GM23338 (cell line): ENCODE measurements at regions not wholly inside any gene's neighbourhood (a gene's known extent, or its start where the extent isn't known, plus 50 kb on each side); places are given as distances from the start of the nearest gene placed in this dataset.

Experiments
- ATAC-seq: fragments of 200-7000 bp; cut with Tn5 transposase; 3 replicates; pipeline ENCODE4 v1.9.1; 2020
- DNase-seq: peaks from one replicate; pipeline ENCODE4 v3.0.0-alpha.2; 2015; ENCODE audit warnings: low spot score
- H2AFZ ChIP-seq: fragments of 200-600 bp; sonication (generic); 2 replicates; pipeline ENCODE4 v1.8.0; 2016; ENCODE audit warnings: antibody characterized with exemption, mild to moderate bottlenecking, moderate library complexity
- H3F3A ChIP-seq: fragments of 200-600 bp; sonication (generic); replicated peaks from 2 replicates; pipeline ENCODE4 v1.8.0; 2017; ENCODE audit warnings: antibody characterized with exemption, mixed run types, low read depth
- H3K27ac ChIP-seq: fragments of 200-600 bp; sonication (generic); 2 replicates; pipeline ENCODE4 v1.6.1; 2016; ENCODE audit warnings: low read depth
- H3K27me3 ChIP-seq: fragments of 200-600 bp; sonication (generic); 2 replicates; pipeline ENCODE4 v1.8.0; 2016; ENCODE audit warnings: mild to moderate bottlenecking, mixed run types, moderate library complexity; ENCODE audit not compliant: insufficient read depth
- H3K36me3 ChIP-seq: fragments of 200-600 bp; sonication (generic); 2 replicates; pipeline ENCODE4 v1.8.0; 2016; ENCODE audit warnings: mild to moderate bottlenecking; ENCODE audit not compliant: insufficient read depth
- H3K4me1 ChIP-seq: fragments of 200-600 bp; sonication (generic); 2 replicates; pipeline ENCODE4 v1.8.0; 2016; ENCODE audit warnings: mild to moderate bottlenecking, moderate library complexity; ENCODE audit not compliant: insufficient read depth
- H3K4me2 ChIP-seq: fragments of 200-600 bp; sonication (generic); 2 replicates; pipeline ENCODE4 v1.7.1; 2017; ENCODE audit warnings: mixed run types
- H3K4me3 ChIP-seq: fragments of 200-600 bp; sonication (generic); 2 replicates; pipeline ENCODE4 v1.6.1; 2016; ENCODE audit warnings: mixed run types
- H3K79me2 ChIP-seq: fragments of 200-600 bp; sonication (generic); replicated peaks from 2 replicates; pipeline ENCODE4 v1.8.0; 2017; ENCODE audit warnings: mild to moderate bottlenecking; ENCODE audit not compliant: insufficient read depth
- H3K9me2 ChIP-seq: fragments of 200-600 bp; sonication (generic); 2 replicates; pipeline ENCODE4 v1.8.0; 2017; ENCODE audit not compliant: insufficient read depth
- H4K20me1 ChIP-seq: fragments of 200-600 bp; sonication (generic); replicated peaks from 2 replicates; pipeline ENCODE4 v1.8.0; 2017; ENCODE audit warnings: mild to moderate bottlenecking; ENCODE audit not compliant: insufficient read depth
- H3K27ac Mint-ChIP-seq: 2 replicates; pipeline ENCODE4 v1.8.0; 2020; ENCODE audit warnings: inconsistent platforms, mild to moderate bottlenecking, moderate library complexity, mixed read lengths
- H3K27me3 Mint-ChIP-seq: 3 replicates; pipeline ENCODE4 v1.8.0; 2022; ENCODE audit warnings: low read depth, mild to moderate bottlenecking, moderate library complexity, mixed read lengths, inconsistent platforms; ENCODE audit not compliant: insufficient read depth, poor library complexity
- H3K36me3 Mint-ChIP-seq: 3 replicates; pipeline ENCODE4 v1.8.0; 2021; ENCODE audit warnings: low read depth, mild to moderate bottlenecking, inconsistent platforms, moderate library complexity, mixed read lengths
- H3K4me1 Mint-ChIP-seq: 3 replicates; pipeline ENCODE4 v1.8.0; 2020; ENCODE audit warnings: mild to moderate bottlenecking, inconsistent platforms, mixed read lengths
- H3K4me3 Mint-ChIP-seq: 3 replicates; pipeline ENCODE4 v1.8.0; 2021; ENCODE audit warnings: moderate library complexity, mild to moderate bottlenecking, inconsistent platforms, mixed read lengths
- H3K9me3 Mint-ChIP-seq: 3 replicates; pipeline ENCODE4 v1.8.0; 2020; ENCODE audit warnings: moderate library complexity, mild to moderate bottlenecking, inconsistent platforms, mixed read lengths
- ETS1 ChIP-seq: IDR thresholded peaks from 2 replicates; pipeline ENCODE4 v1.6.1; 2016; ENCODE audit warnings: antibody characterized with exemption
- JUNB ChIP-seq: IDR thresholded peaks from one replicate; pipeline ENCODE4 v1.6.1; 2016; ENCODE audit warnings: antibody characterized with exemption; ENCODE audit not compliant: unreplicated experiment
- NANOG ChIP-seq: IDR thresholded peaks from 2 replicates; pipeline ENCODE4 v1.6.1; 2016; ENCODE audit warnings: antibody characterized with exemption, borderline replicate concordance
- POLR2AphosphoS5 ChIP-seq: IDR thresholded peaks from 2 replicates; pipeline ENCODE4 v1.6.1; 2016; ENCODE audit warnings: antibody characterized with exemption, low read depth
- REST ChIP-seq: IDR thresholded peaks from one replicate; pipeline ENCODE4 v1.6.1; 2018; ENCODE audit warnings: antibody characterized with exemption; ENCODE audit not compliant: unreplicated experiment
- STAT1 ChIP-seq: IDR thresholded peaks from one replicate; pipeline ENCODE4 v1.6.1; 2016; ENCODE audit warnings: antibody characterized with exemption; ENCODE audit not compliant: unreplicated experiment
- ZNF331 ChIP-seq: fragments of 250-450 bp; sonication (Bioruptor Pico); IDR thresholded peaks from 2 replicates; pipeline ENCODE4 v1.5.0; 2020; ENCODE audit warnings: low read depth, mild to moderate bottlenecking, moderate library complexity
- ZNF462 ChIP-seq: fragments of 250-450 bp; sonication (Bioruptor Pico); IDR thresholded peaks from 2 replicates; pipeline ENCODE4 v1.5.0; 2020; ENCODE audit warnings: mild to moderate bottlenecking, moderate library complexity

- no peak overlapping the region for H3K4me3 Mint-ChIP-seq
- TF ChIP-seq JUNB (no peak), STAT1 (no peak), ZNF462 (CRISPR knock-in tag) (no peak), REST (no peak), ETS1 (no peak), ZNF331 (CRISPR knock-in tag) (no peak), NANOG (no peak), POLR2AphosphoS5 (no peak)
- Histone ChIP-seq H3K79me2 (no peaks in the 10 kb centered on the region), H3K4me3 (no peak overlapping the region), H3K4me2 (no peak overlapping the region), H3K27me3 (no peaks in the 10 kb centered on the region), H3K27ac (no peak overlapping the region), H3F3A (no peaks in the 10 kb centered on the region), H3K9me2 (no peaks in the 10 kb centered on the region), H4K20me1 (no peaks in the 10 kb centered on the region), H3K36me3 (no peaks in the 10 kb centered on the region), H2AFZ (no peak overlapping the region), H3K4me1 (no peaks in the 10 kb centered on the region)
- H3K36me3 Mint-ChIP-seq: no peaks in the 10 kb centered on the region
- no peaks in the 10 kb centered on the region for H3K4me1 Mint-ChIP-seq
- H3K27ac Mint-ChIP-seq: no peak overlapping the region
- DNase-seq (no peak), ATAC-seq (no peak)
- H3K27me3 Mint-ChIP-seq: no peaks in the 10 kb centered on the region
- no peaks in the 10 kb centered on the region for H3K9me3 Mint-ChIP-seq
Observed at GRCh38 chr9:119827126-119827525, 457.9 kb upstream of the BRINP1 start.
